GM19397 (cell line): ENCODE measurements at regions not wholly inside any gene's neighbourhood (a gene's known extent, or its start where the extent isn't known, plus 50 kb on each side); places are given as distances from the start of the nearest gene placed in this dataset.
"Not testable (repeated sequence)": the region's sequence is repeated elsewhere in the genome, so short reads cannot be mapped to it uniquely, and the experiment has no call there.

Experiments
- ATAC-seq: cut with Tn5 transposase; IDR thresholded peaks from one replicate; pipeline ENCODE4 v1.9.1; 2021; ENCODE audit warnings: mild to moderate bottlenecking, moderate library complexity; ENCODE audit not compliant: unreplicated experiment

GRCh38 chrX:13387666-13388494, 68.0 kb upstream of the ATXN3L start:
- ATAC-seq = no peak

- no peak for ATAC-seq
Observed at GRCh38 chrX:13386636-13387035, 66.8 kb upstream of the ATXN3L start.

- ATAC-seq = no peak
Observed at GRCh38 chrX:13386092-13386491, 66.2 kb upstream of the ATXN3L start.

GRCh38 chrX:13383907-13384306, 64.1 kb upstream of the ATXN3L start:
- ATAC-seq = no peak

- ATAC-seq = no peak
Observed at GRCh38 chrX:13381514-13381913, 61.7 kb upstream of the ATXN3L start.

- ATAC-seq = no peak
Observed at GRCh38 chrX:13380211-13380610, 60.4 kb upstream of the ATXN3L start.

GRCh38 chrX:13378562-13379518, 59.0 kb upstream of the ATXN3L start:
- not testable (repeated sequence) for ATAC-seq

- no peak for ATAC-seq
Observed at GRCh38 chrX:13377550-13377934, 57.7 kb upstream of the ATXN3L start.

- ATAC-seq = no peak
Observed at GRCh38 chrX:13376857-13377549, 57.1 kb upstream of the ATXN3L start.

- not testable (repeated sequence) for ATAC-seq
Observed at GRCh38 chrX:13375596-13375995, 55.7 kb upstream of the ATXN3L start.

GRCh38 chrX:13374364-13374763, 54.5 kb upstream of the ATXN3L start:
- ATAC-seq = no peak

- no peak for ATAC-seq
Observed at GRCh38 chrX:13373431-13374187, 53.8 kb upstream of the ATXN3L start.

GRCh38 chrX:13373027-13373426, 53.2 kb upstream of the ATXN3L start:
- no peak for ATAC-seq

GRCh38 chrX:13372203-13372980, 52.5 kb upstream of the ATXN3L start:
- no peak for ATAC-seq

- ATAC-seq = no peak
Observed at GRCh38 chrX:13371186-13371585, 51.3 kb upstream of the ATXN3L start.

GRCh38 chrX:13370713-13371112, 50.9 kb upstream of the ATXN3L start:
- ATAC-seq = no peak
